Esophagus squamous epithelium (tissue), 5 donors: ENCODE measurements at regions not wholly inside any gene's neighbourhood (a gene's known extent, or its start where the extent isn't known, plus 50 kb on each side); places are given as distances from the start of the nearest gene placed in this dataset.

Experiments used
- DNase-seq: peaks from one replicate; lab custom pipeline; 2025; lab: John Stamatoyannopoulos, UW
- H3K27ac ChIP-seq, 4 donors: fragments of 200-600 bp; sonication (generic); one replicate each; pipeline ENCODE4 v1.5.1; 2016 to 2019; ENCODE audit warnings: mild to moderate bottlenecking in 1 of 4
- H3K27me3 ChIP-seq, 4 donors: fragments of 200-600 bp; sonication (generic); 1 replicate in 3 of 4; 2 replicates in 1 of 4; pipeline versions ENCODE4 v1.5.1 to v1.6.0; 2017 to 2021; ENCODE audit warnings: antibody characterized with exemption in 1 of 4
- H3K36me3 ChIP-seq, 3 donors: fragments of 200-600 bp; sonication (generic); one replicate each; pipeline ENCODE4 v1.5.1; 2016 to 2019
- H3K4me1 ChIP-seq, 3 donors: fragments of 200-600 bp; sonication (generic); one replicate each; pipeline ENCODE4 v1.5.1; 2017 to 2019
- H3K4me3 ChIP-seq, 4 donors: fragments of 200-600 bp; sonication (generic); 1 replicate in 3 of 4; 2 replicates in 1 of 4; pipeline ENCODE4 v1.5.1; 2016 to 2019; ENCODE audit warnings: mild to moderate bottlenecking in 2 of 4, moderate library complexity in 1 of 4
- H3K9me3 ChIP-seq, 3 donors: fragments of 200-600 bp; sonication (generic); one replicate each; pipeline ENCODE4 v1.5.1; 2016 to 2019
- POLR2A ChIP-seq, 4 donors: fragments of 450-650 bp; IDR thresholded peaks; one replicate each; pipeline ENCODE4 v1.6.1; 2017; ENCODE audit warnings: antibody characterized with exemption in 4 of 4, mild to moderate bottlenecking in 4 of 4, moderate library complexity in 3 of 4
- WGBS, 2 donors: methylation state at CpG; one replicate each; pipeline ENCODE4 v1.1.5; 2018; 5-methylcytosine and 5-hydroxymethylcytosine counted together
- intact Hi-C: fragments of 100-400 bp; cut with DNase I; formaldehyde crosslinking; loops from one replicate; pipeline ENCODE4 v1.15.0; 2022
- TF ChIP-seq, protein P1 (sequence below), 6 experiments: fragments of 450-650 bp in 4 of 6; fragments of 200-600 bp in 2 of 6; sonication (generic) in 2 of 6; IDR thresholded peaks; one replicate each; pipeline ENCODE4 v1.5.1; 2016 to 2019; ENCODE audit warnings: antibody characterized with exemption in 6 of 6, mild to moderate bottlenecking in 4 of 6, moderate library complexity in 4 of 6
- donor health status: DM: yes; HTN: yes; CAD: no.

GRCh38 chr20:41782730-41783406 is 164.7 kb upstream of the CHD6 start:
- H3K36me3 ChIP-seq, result no peaks in the 10 kb centered on the region
- intact Hi-C loops, result no loop called here
- no peaks in the 10 kb centered on the region for H3K9me3 ChIP-seq
- H3K4me3 ChIP-seq, result no peak overlapping the region
- H3K27me3 ChIP-seq, result peaks cover 0 to 30% (median 0%) of the 10 kb centered on the region in 4 donors
- no peak for TF ChIP-seq POLR2A (IDR thresholded peaks at IDR 0.05)
- TF ChIP-seq, protein P1, sequence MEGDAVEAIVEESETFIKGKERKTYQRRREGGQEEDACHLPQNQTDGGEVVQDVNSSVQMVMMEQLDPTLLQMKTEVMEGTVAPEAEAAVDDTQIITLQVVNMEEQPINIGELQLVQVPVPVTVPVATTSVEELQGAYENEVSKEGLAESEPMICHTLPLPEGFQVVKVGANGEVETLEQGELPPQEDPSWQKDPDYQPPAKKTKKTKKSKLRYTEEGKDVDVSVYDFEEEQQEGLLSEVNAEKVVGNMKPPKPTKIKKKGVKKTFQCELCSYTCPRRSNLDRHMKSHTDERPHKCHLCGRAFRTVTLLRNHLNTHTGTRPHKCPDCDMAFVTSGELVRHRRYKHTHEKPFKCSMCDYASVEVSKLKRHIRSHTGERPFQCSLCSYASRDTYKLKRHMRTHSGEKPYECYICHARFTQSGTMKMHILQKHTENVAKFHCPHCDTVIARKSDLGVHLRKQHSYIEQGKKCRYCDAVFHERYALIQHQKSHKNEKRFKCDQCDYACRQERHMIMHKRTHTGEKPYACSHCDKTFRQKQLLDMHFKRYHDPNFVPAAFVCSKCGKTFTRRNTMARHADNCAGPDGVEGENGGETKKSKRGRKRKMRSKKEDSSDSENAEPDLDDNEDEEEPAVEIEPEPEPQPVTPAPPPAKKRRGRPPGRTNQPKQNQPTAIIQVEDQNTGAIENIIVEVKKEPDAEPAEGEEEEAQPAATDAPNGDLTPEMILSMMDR (IDR thresholded peaks at IDR 0.05), result no peak
- 61 to 69% methylated on average over 3 of the region's 3 CpGs for WGBS, 2 donors
- no peaks in the 10 kb centered on the region for H3K4me1 ChIP-seq
- H3K27ac ChIP-seq, result no peak overlapping the region
- DNase-seq, result no peak

DNA sequence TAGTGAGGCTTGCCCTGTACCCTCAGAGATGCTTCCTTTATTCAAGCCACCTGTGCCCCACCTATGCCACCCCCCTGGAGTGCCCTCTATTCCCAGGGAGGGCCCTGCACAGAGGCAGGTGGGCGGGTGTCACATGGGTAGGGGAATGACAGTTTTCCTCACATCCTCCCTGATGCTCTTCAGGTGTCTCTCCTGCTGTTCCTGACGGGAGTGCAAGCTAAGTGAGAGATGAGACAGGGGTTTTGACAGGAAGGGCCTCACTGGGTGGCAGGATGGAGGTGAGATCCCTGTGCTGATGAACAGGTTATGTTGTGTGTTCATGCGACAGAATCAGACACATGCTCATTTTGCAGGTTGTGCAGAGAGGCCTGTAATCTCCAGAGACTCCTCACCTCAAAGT is 164.1 kb upstream of the CHD6 start:
- no peaks in the 10 kb centered on the region for H3K9me3 ChIP-seq
- no peak overlapping the region for H3K27ac ChIP-seq
- no peak for TF ChIP-seq POLR2A (IDR thresholded peaks at IDR 0.05)
- TF ChIP-seq, protein P1 (IDR thresholded peaks at IDR 0.05), result no peak
- H3K36me3 ChIP-seq, result no peaks in the 10 kb centered on the region
- H3K27me3 ChIP-seq, result peaks cover 0 to 36% (median 0%) of the 10 kb centered on the region in 4 donors
- intact Hi-C loops, result no loop called here
- WGBS, 2 donors, result 33 to 59% methylated on average over 1 to 3 of the region's 3 CpGs
- H3K4me1 ChIP-seq, result no peaks in the 10 kb centered on the region
- H3K4me3 ChIP-seq, result no peak overlapping the region
- no peak for DNase-seq

DNA sequence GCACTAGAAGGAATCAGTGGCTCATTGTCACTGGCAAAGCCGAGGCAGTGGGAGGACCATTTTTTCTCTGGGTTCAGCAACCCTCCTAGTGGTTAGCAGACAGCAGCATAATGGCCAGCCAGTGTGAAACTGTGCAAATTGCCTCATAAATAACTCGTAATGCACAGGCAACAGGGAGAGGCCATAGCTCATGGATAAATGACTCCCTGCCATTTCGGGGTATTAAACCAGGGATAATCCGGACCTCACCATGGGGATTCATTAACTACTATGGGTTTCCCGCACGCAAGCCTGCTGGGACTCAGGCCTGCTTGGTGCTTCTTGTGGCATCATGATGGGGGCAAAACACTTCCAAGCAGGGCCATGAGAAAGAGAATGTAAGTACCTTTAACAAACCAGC is 158.2 kb upstream of the CHD6 start:
- H3K4me1 ChIP-seq, result no peaks in the 10 kb centered on the region
- no peak overlapping the region for H3K4me3 ChIP-seq
- TF ChIP-seq, protein P1 (IDR thresholded peaks at IDR 0.05), result no peak
- no peak for TF ChIP-seq POLR2A (IDR thresholded peaks at IDR 0.05)
- no peaks in the 10 kb centered on the region for H3K9me3 ChIP-seq
- DNase-seq, result no peak
- H3K36me3 ChIP-seq, result no peaks in the 10 kb centered on the region
- 70 to 77% methylated on average over 4 to 6 of the region's 6 CpGs for WGBS, 2 donors
- peaks cover 0 to 63% (median 0%) of the 10 kb centered on the region in 4 donors for H3K27me3 ChIP-seq
- intact Hi-C loops, result no loop called here
- H3K27ac ChIP-seq, result no peak overlapping the region

GRCh38 chr20:41774291-41774690 is 156.1 kb upstream of the CHD6 start:
- DNase-seq, result no peak
- intact Hi-C loops, result no loop called here
- H3K9me3 ChIP-seq, result no peaks in the 10 kb centered on the region
- peaks cover 0 to 68% (median 0%) of the 10 kb centered on the region in 4 donors for H3K27me3 ChIP-seq
- H3K4me1 ChIP-seq, result no peaks in the 10 kb centered on the region
- no peak overlapping the region for H3K27ac ChIP-seq
- TF ChIP-seq POLR2A (IDR thresholded peaks at IDR 0.05), result no peak
- TF ChIP-seq, protein P1 (IDR thresholded peaks at IDR 0.05), result no peak
- no peak overlapping the region for H3K4me3 ChIP-seq
- 87 to 94% methylated on average over 3 of the region's 3 CpGs for WGBS, 2 donors
- no peaks in the 10 kb centered on the region for H3K36me3 ChIP-seq

DNA sequence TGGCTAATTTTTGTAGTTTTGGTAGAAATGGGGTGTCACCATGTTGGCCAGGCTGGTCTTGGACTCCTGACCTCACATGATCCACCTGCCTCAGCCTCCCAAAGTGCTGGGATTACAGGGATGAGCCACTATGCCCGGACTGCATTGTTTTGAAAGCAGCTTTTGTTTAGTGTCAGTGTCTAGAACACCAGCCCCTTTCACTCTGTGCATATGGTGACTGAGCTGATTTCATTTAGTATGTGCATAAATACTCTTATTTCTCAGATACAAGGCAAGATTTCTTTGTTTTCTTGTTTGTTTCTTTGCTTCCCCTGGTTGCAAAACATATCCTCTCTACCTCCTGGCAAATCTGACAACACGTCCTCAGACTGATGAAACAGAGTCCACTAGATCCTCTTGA is 152.8 kb upstream of the CHD6 start:
- WGBS, 2 donors, result 45 to 68% methylated on average over 2 of the region's 2 CpGs
- peaks cover 0 to 38% (median 0%) of the 10 kb centered on the region in 4 donors for H3K27me3 ChIP-seq
- TF ChIP-seq, protein P1 (IDR thresholded peaks at IDR 0.05), result no peak
- no peak for TF ChIP-seq POLR2A (IDR thresholded peaks at IDR 0.05)
- H3K36me3 ChIP-seq, result no peaks in the 10 kb centered on the region
- no peaks in the 10 kb centered on the region for H3K4me1 ChIP-seq
- DNase-seq, result no peak
- H3K4me3 ChIP-seq, result no peak overlapping the region
- no peak overlapping the region for H3K27ac ChIP-seq
- no peaks in the 10 kb centered on the region for H3K9me3 ChIP-seq
- intact Hi-C loops, result no loop called here
